ENCODE measurements at regions not wholly inside any gene's neighbourhood (a gene's known extent, or its start where the extent isn't known, plus 50 kb on each side); places are given as distances from the start of the nearest gene placed in this dataset.

DNA sequence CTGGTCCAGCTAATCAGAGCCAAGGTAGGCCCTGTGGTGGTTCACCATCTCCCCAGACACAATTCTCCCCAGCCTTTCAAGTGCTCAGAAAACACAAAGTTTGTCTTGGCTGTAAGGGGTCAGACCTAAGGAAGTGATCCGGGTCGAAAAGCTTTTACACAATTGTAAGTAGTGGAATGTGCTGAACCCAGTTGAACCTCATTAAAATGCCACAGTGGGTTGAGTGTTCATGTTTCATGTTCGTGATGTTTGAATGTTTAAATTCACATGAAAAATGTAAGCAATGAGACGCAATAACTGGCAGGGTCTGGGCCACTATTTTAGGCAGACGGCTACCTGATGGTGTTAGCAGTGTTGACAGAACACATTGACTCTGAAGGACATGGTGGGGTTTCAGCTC, 60.9 kb upstream of the JDP2 start:
- Histone ChIP-seq H3K27me3 (ENCODE audit: control insufficient read depth in 2 of 2, insufficient read depth in 2 of 2, low read length in 2 of 2) (peaks cover 0 to 8% of the 10 kb centered on the region in 2 experiments; a peak in 3 of 5 replicates), H3K9ac (ENCODE audit: insufficient read depth in 1 of 2, low read depth in 2 of 2, low read length in 2 of 2) (no peak overlapping the region), H4K20me1 (replicated peaks; ENCODE audit: control insufficient read depth, insufficient read depth, low read length) (no peaks in the 10 kb centered on the region), H3K4me1 (replicated peaks in 1 of 2; ENCODE audit: control insufficient read depth in 2 of 2, insufficient read depth in 2 of 2, low read length in 2 of 2) (no peaks in the 10 kb centered on the region), H3K9me1 (ENCODE audit: control insufficient read depth, insufficient read depth, low read length) (no peaks in the 10 kb centered on the region), H3K9me3 (replicated peaks; ENCODE audit: control insufficient read depth, insufficient read depth, low read depth, low read length) (no peaks in the 10 kb centered on the region), H3K27ac (ENCODE audit: extremely low read depth, low read depth, low read length) (no peak overlapping the region), H3K4me2 (ENCODE audit: insufficient read depth, low read length) (no peak overlapping the region), H3K4me3 (no peak overlapping the region), H3K79me2 (ENCODE audit: control insufficient read depth, insufficient read depth, low read length) (no peaks in the 10 kb centered on the region), H2AFZ (ENCODE audit: low read depth, low read length) (no peak overlapping the region), H3K36me3 (ENCODE audit: control insufficient read depth, insufficient read depth, low read length) (no peaks in the 10 kb centered on the region)
- CTCF ChIA-PET (ENCODE audit: low intra/inter-chr PET ratio), result no interaction called here
- no peak for DNase-seq (ENCODE audit: extremely low read depth in 1 of 4, low spot score in 3 of 4)
- POLR2A ChIA-PET, result no interaction called here
- TF ChIP-seq MTF1 (CRISPR knock-in tag; IDR thresholded peaks at IDR 0.05; ENCODE audit: borderline replicate concordance), result no peak
- no peak for TF ChIP-seq HDGF (IDR thresholded peaks at IDR 0.05)
- TF ChIP-seq, protein P1, sequence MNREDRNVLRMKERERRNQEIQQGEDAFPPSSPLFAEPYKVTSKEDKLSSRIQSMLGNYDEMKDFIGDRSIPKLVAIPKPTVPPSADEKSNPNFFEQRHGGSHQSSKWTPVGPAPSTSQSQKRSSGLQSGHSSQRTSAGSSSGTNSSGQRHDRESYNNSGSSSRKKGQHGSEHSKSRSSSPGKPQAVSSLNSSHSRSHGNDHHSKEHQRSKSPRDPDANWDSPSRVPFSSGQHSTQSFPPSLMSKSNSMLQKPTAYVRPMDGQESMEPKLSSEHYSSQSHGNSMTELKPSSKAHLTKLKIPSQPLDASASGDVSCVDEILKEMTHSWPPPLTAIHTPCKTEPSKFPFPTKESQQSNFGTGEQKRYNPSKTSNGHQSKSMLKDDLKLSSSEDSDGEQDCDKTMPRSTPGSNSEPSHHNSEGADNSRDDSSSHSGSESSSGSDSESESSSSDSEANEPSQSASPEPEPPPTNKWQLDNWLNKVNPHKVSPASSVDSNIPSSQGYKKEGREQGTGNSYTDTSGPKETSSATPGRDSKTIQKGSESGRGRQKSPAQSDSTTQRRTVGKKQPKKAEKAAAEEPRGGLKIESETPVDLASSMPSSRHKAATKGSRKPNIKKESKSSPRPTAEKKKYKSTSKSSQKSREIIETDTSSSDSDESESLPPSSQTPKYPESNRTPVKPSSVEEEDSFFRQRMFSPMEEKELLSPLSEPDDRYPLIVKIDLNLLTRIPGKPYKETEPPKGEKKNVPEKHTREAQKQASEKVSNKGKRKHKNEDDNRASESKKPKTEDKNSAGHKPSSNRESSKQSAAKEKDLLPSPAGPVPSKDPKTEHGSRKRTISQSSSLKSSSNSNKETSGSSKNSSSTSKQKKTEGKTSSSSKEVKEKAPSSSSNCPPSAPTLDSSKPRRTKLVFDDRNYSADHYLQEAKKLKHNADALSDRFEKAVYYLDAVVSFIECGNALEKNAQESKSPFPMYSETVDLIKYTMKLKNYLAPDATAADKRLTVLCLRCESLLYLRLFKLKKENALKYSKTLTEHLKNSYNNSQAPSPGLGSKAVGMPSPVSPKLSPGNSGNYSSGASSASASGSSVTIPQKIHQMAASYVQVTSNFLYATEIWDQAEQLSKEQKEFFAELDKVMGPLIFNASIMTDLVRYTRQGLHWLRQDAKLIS (CRISPR knock-in tag; IDR thresholded peaks at IDR 0.05), result no peak
- TF ChIP-seq SMAD3 (CRISPR knock-in tag; conservative IDR thresholded peaks at IDR 0.05), result no peak
- no peak for ATAC-seq
- in situ Hi-C loops (cut with MboI) (no loop called here), intact Hi-C loops (cut with micrococcal nuclease) (no loop called here)
- no peak for FAIRE-seq
- 3% methylated on average over 5 of the region's 5 CpGs for WGBS (ENCODE audit: insufficient coverage, low coverage, missing lambda C conversion rate)
- BruUV-seq (replicated peaks), result no TSS peak
